Uterus (tissue), 2 donors: ENCODE measurements at regions not wholly inside any gene's neighbourhood (a gene's known extent, or its start where the extent isn't known, plus 50 kb on each side); places are given as distances from the start of the nearest gene placed in this dataset.

Source experiments
- POLR2A ChIP-seq, 2 donors: fragments of 450-650 bp; IDR thresholded peaks; one replicate each; pipeline ENCODE4 v1.6.1; 2016; ENCODE audit warnings: antibody characterized with exemption in 2 of 2, mild to moderate bottlenecking in 1 of 2, moderate library complexity in 1 of 2
- TF ChIP-seq, protein P1 (sequence below), 4 experiments: fragments of 200-600 bp in 2 of 4; fragments of 450-650 bp in 2 of 4; sonication (generic) in 2 of 4; IDR thresholded peaks; one replicate each; pipeline ENCODE4 v1.5.1; 2016 to 2019; ENCODE audit warnings: antibody characterized with exemption in 4 of 4, mild to moderate bottlenecking in 2 of 4, moderate library complexity in 1 of 4

DNA sequence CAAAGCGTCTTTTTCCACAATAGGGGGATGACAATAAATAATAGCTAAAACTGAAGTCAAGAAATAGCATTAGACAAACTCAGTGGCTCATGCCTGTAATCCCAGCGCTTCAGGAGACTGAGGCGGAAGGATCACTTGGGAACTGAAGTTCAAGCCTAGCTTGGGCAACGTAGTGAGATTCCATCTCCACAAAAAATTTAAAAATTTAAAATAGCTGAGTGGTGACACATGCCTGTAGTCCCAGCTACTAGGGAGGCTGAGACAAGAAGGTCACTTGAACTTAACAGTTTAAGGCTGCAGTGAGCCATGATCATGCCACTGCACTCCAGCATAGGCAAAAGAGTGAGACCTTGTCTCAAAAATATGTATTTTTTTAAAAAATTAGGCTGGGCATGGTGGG lies 107.9 kb downstream of the AKR1D1 start:
- TF ChIP-seq, protein P1, sequence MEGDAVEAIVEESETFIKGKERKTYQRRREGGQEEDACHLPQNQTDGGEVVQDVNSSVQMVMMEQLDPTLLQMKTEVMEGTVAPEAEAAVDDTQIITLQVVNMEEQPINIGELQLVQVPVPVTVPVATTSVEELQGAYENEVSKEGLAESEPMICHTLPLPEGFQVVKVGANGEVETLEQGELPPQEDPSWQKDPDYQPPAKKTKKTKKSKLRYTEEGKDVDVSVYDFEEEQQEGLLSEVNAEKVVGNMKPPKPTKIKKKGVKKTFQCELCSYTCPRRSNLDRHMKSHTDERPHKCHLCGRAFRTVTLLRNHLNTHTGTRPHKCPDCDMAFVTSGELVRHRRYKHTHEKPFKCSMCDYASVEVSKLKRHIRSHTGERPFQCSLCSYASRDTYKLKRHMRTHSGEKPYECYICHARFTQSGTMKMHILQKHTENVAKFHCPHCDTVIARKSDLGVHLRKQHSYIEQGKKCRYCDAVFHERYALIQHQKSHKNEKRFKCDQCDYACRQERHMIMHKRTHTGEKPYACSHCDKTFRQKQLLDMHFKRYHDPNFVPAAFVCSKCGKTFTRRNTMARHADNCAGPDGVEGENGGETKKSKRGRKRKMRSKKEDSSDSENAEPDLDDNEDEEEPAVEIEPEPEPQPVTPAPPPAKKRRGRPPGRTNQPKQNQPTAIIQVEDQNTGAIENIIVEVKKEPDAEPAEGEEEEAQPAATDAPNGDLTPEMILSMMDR (IDR thresholded peaks at IDR 0.05): no peak
- TF ChIP-seq POLR2A (IDR thresholded peaks at IDR 0.05): no peak
